GM13976 (cell line): ENCODE measurements at regions not wholly inside any gene's neighbourhood (a gene's known extent, or its start where the extent isn't known, plus 50 kb on each side); places are given as distances from the start of the nearest gene placed in this dataset.
A peak's percentile ranks its signal among the peaks of the same experiment; 100 is the strongest.

Source experiments
- DNase-seq: peaks from one replicate; pipeline ENCODE4 v3.0.0; 2012; ENCODE audit warnings: low spot score
- in situ Hi-C: fragments of 300-500 bp; cut with MboI; formaldehyde crosslinking; loops from one replicate; pipeline ENCODE4 v1.12.0; 2022; ENCODE audit warnings: low sequenced_read_pairs, mixed read lengths, inconsistent platforms; ENCODE audit not compliant: unreplicated experiment
- TF ChIP-seq, protein P1 (sequence below): IDR thresholded peaks from 2 replicates; pipeline ENCODE4 v1.5.1; 2012; ENCODE audit warnings: borderline replicate concordance, mild to moderate bottlenecking; ENCODE audit not compliant: insufficient read depth; ENCODE audit errors: extremely low read depth, missing control alignments, control extremely low read depth

DNA sequence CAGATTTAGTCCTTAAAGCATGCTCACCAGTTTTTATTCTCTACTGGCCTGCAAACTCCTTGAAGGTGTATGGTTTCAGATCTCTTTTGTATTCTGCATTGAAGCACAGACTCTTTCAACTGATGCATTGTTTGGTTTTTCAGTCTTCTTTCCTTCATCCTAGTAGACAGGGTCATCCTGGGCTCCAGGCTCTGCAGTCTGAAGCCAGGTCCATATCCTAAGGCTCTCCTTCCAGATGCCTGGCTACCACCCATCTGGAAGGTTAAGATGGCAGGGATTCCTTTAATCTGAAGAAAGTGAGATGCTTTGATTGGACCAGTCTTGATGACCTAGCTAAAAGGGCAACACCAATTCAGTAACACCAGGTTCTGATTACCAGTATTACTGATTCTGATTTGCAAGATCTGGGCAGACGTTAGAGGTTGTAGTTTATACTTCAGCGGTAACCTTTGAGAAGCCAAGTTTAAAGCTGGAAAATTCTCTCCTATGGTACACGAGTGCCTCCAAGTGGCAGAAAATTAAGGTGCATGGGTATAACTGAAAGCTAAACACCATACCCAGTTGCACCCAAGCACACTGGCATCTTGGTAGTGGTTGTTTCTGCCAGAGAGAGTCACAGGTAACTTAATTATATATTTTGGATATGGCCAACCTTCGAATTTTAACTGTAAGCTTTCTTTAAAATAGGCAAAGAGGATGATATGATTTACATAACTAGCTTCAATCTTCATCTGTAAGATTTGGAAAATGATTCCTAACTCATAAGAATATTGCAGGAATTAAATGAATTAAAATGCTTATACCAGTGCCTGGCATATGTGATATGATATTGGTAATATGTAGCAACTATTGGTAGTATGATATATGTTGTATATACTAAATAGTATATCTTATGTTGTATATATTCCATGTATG, 1651.9 kb upstream of the MIR17HG start:
- TF ChIP-seq, protein P1, sequence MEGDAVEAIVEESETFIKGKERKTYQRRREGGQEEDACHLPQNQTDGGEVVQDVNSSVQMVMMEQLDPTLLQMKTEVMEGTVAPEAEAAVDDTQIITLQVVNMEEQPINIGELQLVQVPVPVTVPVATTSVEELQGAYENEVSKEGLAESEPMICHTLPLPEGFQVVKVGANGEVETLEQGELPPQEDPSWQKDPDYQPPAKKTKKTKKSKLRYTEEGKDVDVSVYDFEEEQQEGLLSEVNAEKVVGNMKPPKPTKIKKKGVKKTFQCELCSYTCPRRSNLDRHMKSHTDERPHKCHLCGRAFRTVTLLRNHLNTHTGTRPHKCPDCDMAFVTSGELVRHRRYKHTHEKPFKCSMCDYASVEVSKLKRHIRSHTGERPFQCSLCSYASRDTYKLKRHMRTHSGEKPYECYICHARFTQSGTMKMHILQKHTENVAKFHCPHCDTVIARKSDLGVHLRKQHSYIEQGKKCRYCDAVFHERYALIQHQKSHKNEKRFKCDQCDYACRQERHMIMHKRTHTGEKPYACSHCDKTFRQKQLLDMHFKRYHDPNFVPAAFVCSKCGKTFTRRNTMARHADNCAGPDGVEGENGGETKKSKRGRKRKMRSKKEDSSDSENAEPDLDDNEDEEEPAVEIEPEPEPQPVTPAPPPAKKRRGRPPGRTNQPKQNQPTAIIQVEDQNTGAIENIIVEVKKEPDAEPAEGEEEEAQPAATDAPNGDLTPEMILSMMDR = peak; percentile 41
- DNase-seq = peak; percentile 8
- in situ Hi-C loops = no loop called here

DNA sequence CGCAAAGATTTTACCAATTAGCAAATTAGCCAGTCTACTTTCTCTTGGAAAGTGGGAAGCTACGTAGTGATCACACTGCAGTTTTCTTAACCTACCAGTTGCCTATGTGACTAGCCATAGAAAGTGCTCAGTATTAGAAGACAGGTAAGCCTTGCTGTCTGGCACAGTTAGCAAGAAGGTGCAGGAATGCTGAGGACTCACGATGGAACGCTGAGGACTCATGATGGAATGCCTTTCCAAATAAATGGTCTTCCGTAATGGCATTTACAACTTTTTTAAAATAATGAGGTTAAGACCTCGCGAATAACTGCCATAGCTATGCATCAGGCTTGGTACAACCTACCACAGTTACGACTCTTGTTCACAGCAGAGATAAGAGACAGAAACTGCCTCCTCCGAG, 1645.6 kb upstream of the MIR17HG start:
- in situ Hi-C loops = no loop called here
- DNase-seq = no peak
- TF ChIP-seq, protein P1 = no peak

DNA sequence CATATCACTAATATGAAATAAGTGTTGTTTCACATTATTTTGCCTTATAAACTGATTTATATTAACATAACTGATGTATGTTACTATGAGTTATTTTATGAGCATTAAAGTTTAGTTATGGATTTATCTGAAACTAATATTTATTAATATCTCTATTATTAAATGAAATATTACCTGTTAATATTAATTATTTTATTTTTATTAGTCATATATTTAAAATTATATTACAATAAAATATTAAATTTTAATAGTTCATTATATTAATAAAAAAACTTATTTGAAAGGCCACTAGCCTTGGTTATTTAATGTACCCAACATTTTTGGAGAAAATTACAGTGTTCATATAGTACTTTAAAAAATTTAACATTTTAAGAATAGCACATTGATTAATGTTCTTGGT, 1643.4 kb upstream of the MIR17HG start:
- in situ Hi-C loops = no loop called here
- no peak for DNase-seq
- TF ChIP-seq, protein P1 = no peak

DNA sequence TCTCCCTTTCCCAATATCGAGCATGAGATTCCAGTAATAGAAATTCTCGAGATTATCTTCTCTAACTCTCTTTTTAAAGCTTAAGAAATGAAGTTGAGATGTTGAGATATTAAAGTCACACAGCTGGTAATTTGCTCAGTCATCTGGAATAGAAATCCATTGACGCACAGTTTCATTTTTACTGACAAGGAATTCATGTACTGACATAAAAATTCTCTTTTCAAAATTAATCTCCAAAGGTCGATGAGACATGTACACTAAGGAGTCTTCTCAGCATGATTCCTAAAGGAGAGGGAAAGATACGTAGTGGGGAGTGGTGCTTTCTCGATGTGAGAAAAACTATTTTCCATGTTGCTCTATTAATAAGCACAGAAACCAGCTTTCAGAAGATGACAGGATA, 1639.5 kb upstream of the MIR17HG start:
- TF ChIP-seq, protein P1 = no peak
- DNase-seq = no peak
- in situ Hi-C loops = no loop called here

DNA sequence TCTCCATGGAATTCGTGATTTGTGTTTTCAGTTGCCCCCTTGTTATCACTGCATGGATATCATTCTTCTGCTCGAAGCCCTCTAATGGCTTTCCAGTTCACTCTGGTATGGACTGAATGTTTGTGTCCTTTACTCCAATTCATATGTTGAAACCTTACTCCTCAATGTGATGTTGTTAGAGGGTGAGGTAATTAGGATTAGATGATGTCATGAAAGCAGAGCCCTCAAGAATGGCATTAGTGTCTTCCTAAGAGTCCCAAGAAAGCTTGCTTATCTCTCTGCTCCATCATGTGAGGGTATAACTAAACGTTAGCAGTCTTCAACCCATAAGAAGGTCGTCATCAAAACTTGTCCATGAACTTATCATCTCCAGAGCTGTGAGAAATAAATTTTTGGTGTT, 1626.3 kb upstream of the MIR17HG start:
- TF ChIP-seq, protein P1 = no peak
- DNase-seq = no peak
- in situ Hi-C loops = no loop called here

DNA sequence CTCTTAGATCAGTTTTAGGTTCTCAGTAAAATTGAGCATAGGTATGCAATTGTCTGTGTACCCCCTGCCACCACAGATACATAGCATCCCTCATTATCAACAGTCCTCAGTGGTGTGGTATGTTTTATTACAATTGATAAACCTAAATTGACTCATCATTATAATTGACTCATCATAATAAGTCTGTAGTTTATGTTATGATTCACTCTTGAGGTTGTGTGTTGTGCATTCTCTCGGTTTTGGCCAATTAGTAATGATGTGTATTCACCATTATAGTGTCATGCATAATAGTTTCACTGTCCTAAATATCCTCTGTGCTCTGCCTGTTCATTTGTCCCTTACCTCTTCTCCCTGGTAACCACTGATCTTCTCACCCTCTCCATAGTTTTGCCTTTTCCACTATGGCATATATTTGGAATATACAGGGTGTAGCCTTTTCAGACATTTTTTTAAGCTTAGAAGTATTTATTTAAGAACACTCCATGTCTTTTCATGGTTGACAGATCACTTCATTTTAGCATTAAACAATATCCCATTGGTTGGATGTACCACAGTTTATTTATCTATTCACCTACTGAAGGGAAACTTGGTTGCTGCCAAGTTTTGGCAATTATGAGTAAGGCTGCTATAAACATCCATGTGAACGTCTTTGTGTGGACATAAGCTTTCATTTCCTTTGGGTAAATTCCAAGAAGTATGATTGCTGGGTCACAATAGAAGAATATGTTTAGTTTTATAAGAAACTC, 1620.6 kb upstream of the MIR17HG start:
- in situ Hi-C loops = no loop called here
- no peak for DNase-seq
- TF ChIP-seq, protein P1 = no peak
